MM.1S (cell line): ENCODE measurements at regions not wholly inside any gene's neighbourhood (a gene's known extent, or its start where the extent isn't known, plus 50 kb on each side); places are given as distances from the start of the nearest gene placed in this dataset.

Experiments
- DNase-seq: peaks from one replicate; pipeline ENCODE4 v3.0.0-alpha.2; 2015
- H2AFZ ChIP-seq: fragments of 300-600 bp; sonication (generic); 2 replicates; pipeline ENCODE4 v1.6.0; 2016; ENCODE audit warnings: antibody characterized with exemption, low read length
- H3F3A ChIP-seq: fragments of 300-600 bp; sonication (generic); 2 replicates; pipeline ENCODE4 v1.6.1; 2016; ENCODE audit warnings: mild to moderate bottlenecking, antibody characterized with exemption, low read length, moderate library complexity, mixed read lengths; ENCODE audit not compliant: insufficient read depth
- H3K27ac ChIP-seq: fragments of 300-600 bp; sonication (generic); 2 replicates; pipeline ENCODE4 v1.5.1; 2016; ENCODE audit warnings: mild to moderate bottlenecking, low read length
- H3K27me3 ChIP-seq: fragments of 300-600 bp; sonication (generic); replicated peaks from 2 replicates; pipeline ENCODE4 v1.6.0; 2016; ENCODE audit warnings: low read length; ENCODE audit not compliant: insufficient read depth
- H3K36me3 ChIP-seq: fragments of 300-600 bp; sonication (generic); replicated peaks from 2 replicates; pipeline ENCODE4 v1.6.1; 2016; ENCODE audit warnings: mild to moderate bottlenecking, low read length, mixed read lengths; ENCODE audit not compliant: insufficient read depth
- H3K4me1 ChIP-seq: fragments of 300-600 bp; sonication (generic); 2 replicates; pipeline ENCODE4 v1.6.1; 2016; ENCODE audit warnings: low read length, mixed read lengths
- H3K4me2 ChIP-seq: fragments of 300-600 bp; sonication (generic); 2 replicates; pipeline ENCODE4 v1.6.0; 2016; ENCODE audit warnings: low read depth, low read length
- H3K4me3 ChIP-seq: fragments of 300-600 bp; sonication (generic); 2 replicates; pipeline ENCODE4 v1.5.1; 2016; ENCODE audit warnings: low read length, mixed read lengths
- H3K79me2 ChIP-seq: fragments of 300-600 bp; sonication (generic); 2 replicates; pipeline ENCODE4 v1.6.1; 2016; ENCODE audit warnings: mixed run types, low read length, mixed read lengths
- H3K9ac ChIP-seq: fragments of 300-600 bp; sonication (generic); 2 replicates; pipeline ENCODE4 v1.6.1; 2016; ENCODE audit warnings: low read length, mixed read lengths
- H3K9me2 ChIP-seq: fragments of 300-600 bp; sonication (generic); replicated peaks from 2 replicates; pipeline ENCODE4 v1.6.1; 2016; ENCODE audit warnings: mild to moderate bottlenecking, low read length, mixed read lengths; ENCODE audit not compliant: insufficient read depth
- H3K9me3 ChIP-seq: fragments of 300-600 bp; sonication (generic); replicated peaks from 2 replicates; pipeline ENCODE4 v1.6.1; 2016; ENCODE audit warnings: mild to moderate bottlenecking, low read length, mixed read lengths; ENCODE audit not compliant: insufficient read depth
- H4K20me1 ChIP-seq: fragments of 300-600 bp; sonication (generic); 2 replicates; pipeline ENCODE4 v1.6.1; 2016; ENCODE audit warnings: mild to moderate bottlenecking, low read length, moderate library complexity, mixed read lengths; ENCODE audit not compliant: insufficient read depth
- CTCF ChIP-seq: fragments of 300-600 bp; sonication (generic); IDR thresholded peaks from 2 replicates; pipeline ENCODE4 v1.5.1; 2016; ENCODE audit warnings: antibody characterized with exemption, low read length, mixed read lengths
- EZH2 ChIP-seq: fragments of 300-600 bp; sonication (generic); optimal IDR thresholded peaks from 2 replicates; pipeline ENCODE3; 2017; ENCODE audit warnings: low read depth, mild to moderate bottlenecking, antibody characterized with exemption, low read length, mixed read lengths
- EZH2phosphoT487 ChIP-seq: fragments of 300-600 bp; sonication (generic); IDR thresholded peaks from 2 replicates; pipeline ENCODE4 v1.6.1; 2018; ENCODE audit warnings: antibody characterized with exemption, low read length

- Histone ChIP-seq H3K36me3 (no peaks in the 10 kb centered on the region), H3K4me3 (peak overlapping the region; percentile 35), H3K9me3 (no peaks in the 10 kb centered on the region), H3K27ac (peak overlapping the region; percentile 99), H3K27me3 (no peaks in the 10 kb centered on the region), H3K9me2 (no peaks in the 10 kb centered on the region), H3K4me2 (peak overlapping the region; percentile 86), H3K4me1 (peaks cover 63% of the 10 kb centered on the region), H2AFZ (peak overlapping the region; percentile 41; the same call in 1 of the 2 replicates), H4K20me1 (no peaks in the 10 kb centered on the region), H3K79me2 (no peaks in the 10 kb centered on the region), H3F3A (peaks cover 43% of the 10 kb centered on the region), H3K9ac (peak overlapping the region; percentile 72)
- TF ChIP-seq EZH2 (no peak), EZH2phosphoT487 (no peak), CTCF (no peak)
- peak; percentile 64 for DNase-seq
Measured at GRCh38 chr12:75959506-75959905, 72.1 kb downstream of the PHLDA1 start.

GRCh38 chr12:75959060-75959459 lies 72.5 kb downstream of the PHLDA1 start:
- Histone ChIP-seq H3K9me3 (no peaks in the 10 kb centered on the region), H3K27ac (peak overlapping the region; percentile 99), H3K79me2 (no peaks in the 10 kb centered on the region), H2AFZ (peak overlapping the region; percentile 54), H3K4me1 (peaks cover 63% of the 10 kb centered on the region), H4K20me1 (no peaks in the 10 kb centered on the region), H3K27me3 (no peaks in the 10 kb centered on the region), H3K4me3 (peak overlapping the region; percentile 35), H3K4me2 (peak overlapping the region; percentile 86), H3K9ac (peak overlapping the region; percentile 72), H3K9me2 (no peaks in the 10 kb centered on the region), H3F3A (peaks cover 43% of the 10 kb centered on the region), H3K36me3 (no peaks in the 10 kb centered on the region)
- DNase-seq = no peak
- no peak for TF ChIP-seq EZH2phosphoT487
- no peak for TF ChIP-seq EZH2
- no peak for TF ChIP-seq CTCF

GRCh38 chr12:75955251-75955650 lies 76.3 kb downstream of the PHLDA1 start:
- Histone ChIP-seq H3K9ac (no peak overlapping the region), H3F3A (peaks cover 31% of the 10 kb centered on the region), H3K9me2 (no peaks in the 10 kb centered on the region), H4K20me1 (no peaks in the 10 kb centered on the region), H3K9me3 (no peaks in the 10 kb centered on the region), H3K4me1 (peaks cover 37% of the 10 kb centered on the region), H3K27ac (no peak overlapping the region), H3K79me2 (no peaks in the 10 kb centered on the region), H3K4me2 (no peak overlapping the region), H2AFZ (no peak overlapping the region), H3K4me3 (no peak overlapping the region), H3K36me3 (no peaks in the 10 kb centered on the region), H3K27me3 (no peaks in the 10 kb centered on the region)
- DNase-seq = no peak
- TF ChIP-seq CTCF = no peak
- no peak for TF ChIP-seq EZH2phosphoT487
- no peak for TF ChIP-seq EZH2
